ENCODE measurements at regions not wholly inside any gene's neighbourhood (a gene's known extent, or its start where the extent isn't known, plus 50 kb on each side); places are given as distances from the start of the nearest gene placed in this dataset.

DNA sequence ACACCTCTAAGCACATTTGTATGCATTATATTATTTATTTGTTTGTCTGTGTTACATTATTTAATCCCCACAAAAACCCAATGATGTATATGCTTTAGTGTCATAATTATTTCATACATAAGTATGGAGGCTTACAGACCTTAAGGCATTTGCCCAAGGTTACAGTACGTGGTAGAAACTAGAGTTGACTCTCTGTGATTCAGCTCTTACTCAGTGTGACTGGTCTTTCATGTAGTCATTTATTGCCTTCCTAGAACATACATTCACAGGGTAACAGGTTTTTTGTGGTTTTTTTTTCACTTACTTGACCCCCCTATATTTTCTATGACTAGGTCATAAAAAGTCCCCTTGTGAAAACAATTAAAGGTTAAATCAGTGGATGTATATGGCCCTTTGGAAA is 566.8 kb downstream of the TFAP2A start:
- TF ChIP-seq MYC (IDR thresholded peaks at IDR 0.05; ENCODE audit: low read depth, low read length) (no peak), POLR2AphosphoS5 (IDR thresholded peaks at IDR 0.05; ENCODE audit: insufficient read depth, low read depth, low read length) (no peak)
- TF ChIP-seq, protein P1, sequence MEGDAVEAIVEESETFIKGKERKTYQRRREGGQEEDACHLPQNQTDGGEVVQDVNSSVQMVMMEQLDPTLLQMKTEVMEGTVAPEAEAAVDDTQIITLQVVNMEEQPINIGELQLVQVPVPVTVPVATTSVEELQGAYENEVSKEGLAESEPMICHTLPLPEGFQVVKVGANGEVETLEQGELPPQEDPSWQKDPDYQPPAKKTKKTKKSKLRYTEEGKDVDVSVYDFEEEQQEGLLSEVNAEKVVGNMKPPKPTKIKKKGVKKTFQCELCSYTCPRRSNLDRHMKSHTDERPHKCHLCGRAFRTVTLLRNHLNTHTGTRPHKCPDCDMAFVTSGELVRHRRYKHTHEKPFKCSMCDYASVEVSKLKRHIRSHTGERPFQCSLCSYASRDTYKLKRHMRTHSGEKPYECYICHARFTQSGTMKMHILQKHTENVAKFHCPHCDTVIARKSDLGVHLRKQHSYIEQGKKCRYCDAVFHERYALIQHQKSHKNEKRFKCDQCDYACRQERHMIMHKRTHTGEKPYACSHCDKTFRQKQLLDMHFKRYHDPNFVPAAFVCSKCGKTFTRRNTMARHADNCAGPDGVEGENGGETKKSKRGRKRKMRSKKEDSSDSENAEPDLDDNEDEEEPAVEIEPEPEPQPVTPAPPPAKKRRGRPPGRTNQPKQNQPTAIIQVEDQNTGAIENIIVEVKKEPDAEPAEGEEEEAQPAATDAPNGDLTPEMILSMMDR (IDR thresholded peaks at IDR 0.05; ENCODE audit: extremely low read depth in 1 of 2, insufficient read depth in 1 of 2, low read depth in 1 of 2, low read length in 2 of 2) = no peak
- ChIA-PET POLR2A (no interaction called here), CTCF (no interaction called here)
- Histone ChIP-seq H3K4me3 (replicated peaks in 1 of 3; ENCODE audit: insufficient read depth in 1 of 3, low read depth in 1 of 3, low read length in 3 of 3) (no peak overlapping the region), H4K20me1 (replicated peaks; ENCODE audit: control insufficient read depth, extremely low read depth, insufficient read depth, low read length) (no peaks in the 10 kb centered on the region), H3K36me3 (ENCODE audit: control insufficient read depth in 2 of 2, extremely low read depth in 1 of 2, insufficient read depth in 2 of 2, low read length in 2 of 2) (no peaks in the 10 kb centered on the region), H3K4me1 (ENCODE audit: control insufficient read depth, extremely low read depth, insufficient read depth, low read length) (no peaks in the 10 kb centered on the region), H3K4me2 (ENCODE audit: insufficient read depth, low read length) (no peak overlapping the region), H3K9me1 (replicated peaks; ENCODE audit: control insufficient read depth, extremely low read depth, insufficient read depth, low read length) (no peaks in the 10 kb centered on the region), H3K9ac (replicated peaks; ENCODE audit: extremely low read depth, insufficient read depth, low read length) (no peak overlapping the region), H3K9me3 (replicated peaks; ENCODE audit: control insufficient read depth, insufficient read depth, low read length) (peaks cover 2% of the 10 kb centered on the region), H2AFZ (ENCODE audit: low read depth, low read length) (no peak overlapping the region), H3K27me3 (ENCODE audit: control insufficient read depth in 2 of 2, insufficient read depth in 2 of 2, low read length in 2 of 2) (no peaks in the 10 kb centered on the region), H3K27ac (ENCODE audit: insufficient read depth, low read depth, low read length) (no peak overlapping the region), H3K79me2 (ENCODE audit: control insufficient read depth, insufficient read depth, low read length) (no peaks in the 10 kb centered on the region)
- no TSS peak for BruUV-seq (replicated peaks)
- FAIRE-seq (no peak), DNase-seq (ENCODE audit: low read depth, low spot score) (no peak)
- dilution Hi-C loops (cut with MboI; ENCODE audit: extremely low pct_ligation_motif_present, low sequenced_read_pairs) = no loop called here
- intact Hi-C loops (cut with micrococcal nuclease) = no loop called here

DNA sequence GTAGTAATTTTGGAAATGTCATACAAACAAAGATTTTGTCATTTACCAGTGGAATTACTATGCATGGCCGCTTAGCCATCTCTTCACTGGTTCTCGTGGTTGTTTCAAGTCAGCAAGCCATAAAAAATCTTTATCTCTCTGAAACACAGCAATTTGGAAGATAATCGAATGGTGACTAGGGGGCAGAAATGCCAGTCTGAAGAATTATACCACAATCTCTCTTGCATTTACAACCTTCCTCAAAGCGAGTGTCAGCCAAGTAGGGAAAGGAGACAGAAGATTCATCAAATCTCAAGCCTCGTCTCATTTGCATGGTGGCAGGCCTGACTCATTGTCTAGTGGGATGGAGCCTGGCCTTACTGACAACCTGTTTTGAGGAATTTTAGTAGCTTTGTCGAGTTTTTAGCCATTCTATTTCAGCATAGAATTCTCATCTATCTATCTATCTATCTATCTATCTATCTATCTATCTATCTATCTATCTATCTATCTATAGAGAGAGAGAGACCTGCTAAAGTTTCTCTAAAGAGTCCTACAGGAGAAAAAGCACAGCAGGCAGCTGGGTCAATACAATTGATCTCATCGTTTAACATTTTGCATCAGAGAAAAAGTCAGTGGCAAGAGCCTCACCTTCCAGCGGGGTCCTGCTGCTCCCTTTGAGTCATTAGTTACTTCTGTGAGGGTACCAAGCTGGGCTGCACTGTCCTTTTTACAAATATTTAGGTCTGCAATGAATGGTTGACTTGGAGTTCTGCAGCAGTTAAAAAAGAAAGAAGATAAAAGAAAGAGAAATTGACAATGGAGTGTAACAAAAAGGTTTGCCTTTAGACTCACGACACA is 572.8 kb downstream of the TFAP2A start:
- Histone ChIP-seq H3K36me3 (ENCODE audit: control insufficient read depth in 2 of 2, extremely low read depth in 1 of 2, insufficient read depth in 2 of 2, low read length in 2 of 2) (no peaks in the 10 kb centered on the region), H3K4me2 (ENCODE audit: insufficient read depth, low read length) (no peak overlapping the region), H3K4me1 (ENCODE audit: control insufficient read depth, extremely low read depth, insufficient read depth, low read length) (no peaks in the 10 kb centered on the region), H3K9me3 (replicated peaks; ENCODE audit: control insufficient read depth, insufficient read depth, low read length) (peaks cover 2% of the 10 kb centered on the region), H2AFZ (ENCODE audit: low read depth, low read length) (no peak overlapping the region), H4K20me1 (replicated peaks; ENCODE audit: control insufficient read depth, extremely low read depth, insufficient read depth, low read length) (no peaks in the 10 kb centered on the region), H3K79me2 (ENCODE audit: control insufficient read depth, insufficient read depth, low read length) (no peaks in the 10 kb centered on the region), H3K27ac (ENCODE audit: insufficient read depth, low read depth, low read length) (no peak overlapping the region), H3K9me1 (replicated peaks; ENCODE audit: control insufficient read depth, extremely low read depth, insufficient read depth, low read length) (no peaks in the 10 kb centered on the region), H3K9ac (replicated peaks; ENCODE audit: extremely low read depth, insufficient read depth, low read length) (no peak overlapping the region), H3K27me3 (ENCODE audit: control insufficient read depth in 2 of 2, insufficient read depth in 2 of 2, low read length in 2 of 2) (no peaks in the 10 kb centered on the region), H3K4me3 (replicated peaks in 1 of 3; ENCODE audit: insufficient read depth in 1 of 3, low read depth in 1 of 3, low read length in 3 of 3) (no peak overlapping the region)
- BruUV-seq (replicated peaks) = no TSS peak
- ChIA-PET CTCF (no interaction called here), POLR2A (no interaction called here)
- intact Hi-C loops (cut with micrococcal nuclease) = no loop called here
- TF ChIP-seq, protein P2, sequence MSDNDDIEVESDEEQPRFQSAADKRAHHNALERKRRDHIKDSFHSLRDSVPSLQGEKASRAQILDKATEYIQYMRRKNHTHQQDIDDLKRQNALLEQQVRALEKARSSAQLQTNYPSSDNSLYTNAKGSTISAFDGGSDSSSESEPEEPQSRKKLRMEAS (IDR thresholded peaks at IDR 0.05; ENCODE audit: insufficient read depth, insufficient read length) = no peak
- TF ChIP-seq FOS (IDR thresholded peaks at IDR 0.05; ENCODE audit: borderline replicate concordance, insufficient read depth, low read length) (no peak), GATA2 (IDR thresholded peaks at IDR 0.05; ENCODE audit: insufficient read depth, insufficient read length, low read depth, low read length) (no peak), MYC (IDR thresholded peaks at IDR 0.05; ENCODE audit: low read depth, low read length) (no peak), EZH2 (IDR thresholded peaks at IDR 0.05; ENCODE audit: borderline replicate concordance, low read depth, low read length, severe bottlenecking) (no peak), JUN (IDR thresholded peaks at IDR 0.05; ENCODE audit: borderline replicate concordance, insufficient read depth, insufficient read length, low read depth) (no peak), POLR2A (IDR thresholded peaks at IDR 0.05; ENCODE audit: low read depth, low read length) (no peak), POLR2AphosphoS5 (IDR thresholded peaks at IDR 0.05; ENCODE audit: insufficient read depth, low read depth, low read length) (no peak)
- TF ChIP-seq, protein P1 (IDR thresholded peaks at IDR 0.05; ENCODE audit: extremely low read depth in 1 of 2, insufficient read depth in 1 of 2, low read depth in 1 of 2, low read length in 2 of 2) = no peak
- DNase-seq (ENCODE audit: low read depth, low spot score) = no peak
- dilution Hi-C loops (cut with MboI; ENCODE audit: extremely low pct_ligation_motif_present, low sequenced_read_pairs) = no loop called here
- no peak for FAIRE-seq
